Neural progenitor cell (in vitro differentiated cells): ENCODE measurements at regions not wholly inside any gene's neighbourhood (a gene's known extent, or its start where the extent isn't known, plus 50 kb on each side); places are given as distances from the start of the nearest gene placed in this dataset.

Source experiments
- DNase-seq: peaks from one replicate; pipeline ENCODE4 v3.0.0-alpha.2; 2016; ENCODE audit warnings: low spot score
- H2AFZ ChIP-seq: fragments of 200-600 bp; sonication (generic); replicated peaks from 2 replicates; pipeline ENCODE4 v1.6.1; 2016; ENCODE audit warnings: antibody characterized with exemption
- H3F3A ChIP-seq: fragments of 200-600 bp; sonication (generic); 2 replicates; pipeline ENCODE4 v1.6.1; 2016; ENCODE audit warnings: antibody characterized with exemption, low read depth
- H3K27ac ChIP-seq: fragments of 200-600 bp; sonication (generic); 2 replicates; pipeline ENCODE4 v1.5.1; 2016; ENCODE audit warnings: mild to moderate bottlenecking
- H3K27me3 ChIP-seq: fragments of 200-600 bp; sonication (generic); 2 replicates; pipeline ENCODE4 v1.6.1; 2016; ENCODE audit warnings: mild to moderate bottlenecking, moderate library complexity
- H3K36me3 ChIP-seq: fragments of 200-600 bp; sonication (generic); 2 replicates; pipeline ENCODE4 v1.5.1; 2016
- H3K4me1 ChIP-seq: fragments of 200-600 bp; sonication (generic); 2 replicates; pipeline ENCODE4 v1.6.1; 2016; ENCODE audit warnings: mixed run types
- H3K4me2 ChIP-seq: fragments of 200-600 bp; sonication (generic); 2 replicates; pipeline ENCODE4 v1.6.1; 2016
- H3K4me3 ChIP-seq: fragments of 200-600 bp; sonication (generic); 2 replicates; pipeline ENCODE4 v1.5.1; 2016
- H3K79me2 ChIP-seq: fragments of 200-600 bp; sonication (generic); 2 replicates; pipeline ENCODE4 v1.6.1; 2016; ENCODE audit warnings: low read depth
- H3K9ac ChIP-seq: fragments of 200-600 bp; sonication (generic); 2 replicates; pipeline ENCODE4 v1.6.1; 2016
- H3K9me3 ChIP-seq: fragments of 200-600 bp; sonication (generic); 2 replicates; pipeline ENCODE4 v1.5.1; 2016; ENCODE audit warnings: low read depth
- H4K20me1 ChIP-seq: fragments of 200-600 bp; sonication (generic); 2 replicates; pipeline ENCODE4 v1.6.1; 2016; ENCODE audit warnings: low read depth
- H3K27ac Mint-ChIP-seq: 3 replicates; pipeline ENCODE4 v1.8.0; 2021; ENCODE audit warnings: mixed read lengths
- H3K27me3 Mint-ChIP-seq: 2 replicates; pipeline ENCODE4 v1.8.0; 2022; ENCODE audit warnings: low read depth, mild to moderate bottlenecking, inconsistent platforms, moderate library complexity, mixed read lengths; ENCODE audit not compliant: insufficient read depth
- H3K36me3 Mint-ChIP-seq: 3 replicates; pipeline ENCODE4 v1.8.0; 2021; ENCODE audit warnings: mixed read lengths
- H3K4me1 Mint-ChIP-seq: 3 replicates; pipeline ENCODE4 v1.8.0; 2021; ENCODE audit warnings: mixed read lengths
- H3K4me3 Mint-ChIP-seq: 3 replicates; pipeline ENCODE4 v1.8.0; 2021; ENCODE audit warnings: mild to moderate bottlenecking, moderate library complexity, mixed read lengths
- H3K9me3 Mint-ChIP-seq: 3 replicates; pipeline ENCODE4 v1.8.0; 2020; ENCODE audit warnings: mixed read lengths
- CTCF ChIP-seq: fragments of 200-600 bp; sonication (generic); IDR thresholded peaks from 2 replicates; pipeline ENCODE4 v1.5.1; 2017; ENCODE audit warnings: antibody characterized with exemption, mild to moderate bottlenecking
- EZH2 ChIP-seq: fragments of 200-600 bp; sonication (generic); IDR thresholded peaks from 2 replicates; pipeline ENCODE4 v1.6.1; 2017; ENCODE audit warnings: antibody characterized with exemption, mild to moderate bottlenecking, moderate library complexity
- EZH2phosphoT487 ChIP-seq: fragments of 200-600 bp; sonication (generic); IDR thresholded peaks from 2 replicates; pipeline ENCODE4 v1.6.1; 2017; ENCODE audit warnings: antibody characterized with exemption

- Histone ChIP-seq H3K27me3 (no peaks in the 10 kb centered on the region), H3K4me2 (no peak overlapping the region), H3F3A (no peaks in the 10 kb centered on the region), H3K9ac (no peak overlapping the region), H3K9me3 (no peaks in the 10 kb centered on the region), H3K4me1 (no peaks in the 10 kb centered on the region), H4K20me1 (no peaks in the 10 kb centered on the region), H3K79me2 (no peaks in the 10 kb centered on the region), H3K4me3 (no peak overlapping the region), H2AFZ (no peak overlapping the region), H3K36me3 (no peaks in the 10 kb centered on the region), H3K27ac (no peak overlapping the region)
- no peak for DNase-seq
- H3K4me3 Mint-ChIP-seq = no peak overlapping the region
- no peaks in the 10 kb centered on the region for H3K27me3 Mint-ChIP-seq
- H3K4me1 Mint-ChIP-seq = no peaks in the 10 kb centered on the region
- no peak for TF ChIP-seq CTCF
- TF ChIP-seq EZH2phosphoT487 = no peak
- no peak for TF ChIP-seq EZH2
- H3K36me3 Mint-ChIP-seq = no peaks in the 10 kb centered on the region
- H3K27ac Mint-ChIP-seq = no peak overlapping the region
- no peaks in the 10 kb centered on the region for H3K9me3 Mint-ChIP-seq
Observed at GRCh38 chrX:13502590-13502989, 66.8 kb upstream of the EGFL6 start.

DNA sequence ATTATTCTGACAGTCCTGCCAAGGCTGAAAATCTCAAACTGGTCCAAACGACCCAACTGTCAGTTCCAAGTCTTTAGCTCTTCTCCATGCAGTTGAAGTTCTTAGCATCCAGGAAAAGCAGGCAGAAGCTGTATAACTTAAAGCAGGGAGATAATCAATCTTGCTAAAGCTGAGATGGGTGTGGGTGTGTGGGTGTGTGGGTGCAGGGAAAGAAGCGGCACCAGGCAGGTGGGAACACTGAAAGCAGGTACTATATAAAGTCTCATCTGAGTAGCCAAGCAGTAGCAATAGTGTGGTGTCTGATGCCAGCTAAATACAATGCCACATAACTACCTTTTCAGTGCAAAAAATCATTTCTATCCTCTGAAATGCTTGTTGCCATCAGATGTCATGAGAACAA, 69.7 kb upstream of the EGFL6 start:
- Mint-ChIP-seq H3K27me3 (no peaks in the 10 kb centered on the region), H3K36me3 (no peaks in the 10 kb centered on the region)

GRCh38 chrX:13498238-13498637, 71.2 kb upstream of the EGFL6 start:
- TF ChIP-seq EZH2phosphoT487 (no peak), EZH2 (no peak), CTCF (no peak)
- no peaks in the 10 kb centered on the region for H3K4me1 Mint-ChIP-seq
- no peak overlapping the region for H3K4me3 ChIP-seq
- no peak overlapping the region for H3K27ac Mint-ChIP-seq
- no peaks in the 10 kb centered on the region for H3F3A ChIP-seq
- no peak for DNase-seq
- H4K20me1 ChIP-seq = no peaks in the 10 kb centered on the region
- H3K4me2 ChIP-seq = no peak overlapping the region
- no peaks in the 10 kb centered on the region for H3K9me3 ChIP-seq
- H3K27me3 Mint-ChIP-seq = no peaks in the 10 kb centered on the region
- no peak overlapping the region for H3K27ac ChIP-seq
- no peak overlapping the region for H3K4me3 Mint-ChIP-seq
- H3K27me3 ChIP-seq = no peaks in the 10 kb centered on the region
- H2AFZ ChIP-seq = no peak overlapping the region
- no peak overlapping the region for H3K9ac ChIP-seq
- no peaks in the 10 kb centered on the region for H3K36me3 Mint-ChIP-seq
- H3K9me3 Mint-ChIP-seq = no peaks in the 10 kb centered on the region
- H3K36me3 ChIP-seq = no peaks in the 10 kb centered on the region
- no peaks in the 10 kb centered on the region for H3K4me1 ChIP-seq
- no peaks in the 10 kb centered on the region for H3K79me2 ChIP-seq

More for the DNA sequence above, 69.7 kb upstream of the EGFL6 start:
- H3K27ac ChIP-seq = no peak overlapping the region
- no peaks in the 10 kb centered on the region for H3K9me3 ChIP-seq
- Mint-ChIP-seq H3K9me3 (no peaks in the 10 kb centered on the region), H3K4me1 (no peaks in the 10 kb centered on the region), H3K27ac (no peak overlapping the region), H3K4me3 (no peak overlapping the region)
- no peaks in the 10 kb centered on the region for H4K20me1 ChIP-seq
- H3K79me2 ChIP-seq = no peaks in the 10 kb centered on the region
- H3K4me1 ChIP-seq = no peaks in the 10 kb centered on the region
- no peak overlapping the region for H2AFZ ChIP-seq
- DNase-seq = no peak
- H3K36me3 ChIP-seq = no peaks in the 10 kb centered on the region
- H3K27me3 ChIP-seq = no peaks in the 10 kb centered on the region
- H3K9ac ChIP-seq = no peak overlapping the region
- TF ChIP-seq EZH2phosphoT487 (no peak), CTCF (no peak), EZH2 (no peak)
- no peak overlapping the region for H3K4me2 ChIP-seq
- no peaks in the 10 kb centered on the region for H3F3A ChIP-seq
- H3K4me3 ChIP-seq = no peak overlapping the region

DNA sequence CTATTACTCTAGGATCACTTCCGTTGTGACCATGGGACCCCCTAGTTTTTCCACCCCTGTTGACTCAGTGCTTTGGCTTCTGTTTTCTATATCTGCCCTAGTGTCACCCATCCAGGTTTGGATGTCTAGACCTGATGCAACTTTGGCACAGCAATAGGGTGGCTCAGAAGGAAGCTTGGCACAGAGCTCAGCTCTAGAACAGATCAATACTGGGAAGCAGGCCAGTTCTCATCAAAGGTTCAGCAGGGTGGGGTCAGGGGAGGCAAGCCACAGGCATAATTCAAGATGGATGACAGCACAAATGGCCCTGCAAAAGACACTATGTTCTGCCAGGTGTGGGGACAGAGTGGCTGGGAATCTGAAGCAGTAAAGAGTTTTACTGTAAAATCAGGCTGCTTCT, 74.2 kb upstream of the EGFL6 start:
- no peak for DNase-seq
- Histone ChIP-seq H3K4me1 (no peaks in the 10 kb centered on the region), H2AFZ (no peak overlapping the region), H3K36me3 (no peaks in the 10 kb centered on the region), H3K9ac (no peak overlapping the region), H4K20me1 (no peaks in the 10 kb centered on the region), H3K4me2 (no peak overlapping the region), H3K79me2 (no peaks in the 10 kb centered on the region), H3K27ac (no peak overlapping the region), H3F3A (no peaks in the 10 kb centered on the region), H3K27me3 (no peaks in the 10 kb centered on the region), H3K9me3 (no peaks in the 10 kb centered on the region), H3K4me3 (no peak overlapping the region)
- no peaks in the 10 kb centered on the region for H3K36me3 Mint-ChIP-seq
- TF ChIP-seq EZH2phosphoT487 (no peak), CTCF (no peak), EZH2 (no peak)
- no peaks in the 10 kb centered on the region for H3K9me3 Mint-ChIP-seq
- H3K4me3 Mint-ChIP-seq = no peak overlapping the region
- no peaks in the 10 kb centered on the region for H3K4me1 Mint-ChIP-seq
- peaks cover 2% of the 10 kb centered on the region for H3K27me3 Mint-ChIP-seq
- no peak overlapping the region for H3K27ac Mint-ChIP-seq
